Liver (tissue), 3 donors: ENCODE measurements at regions not wholly inside any gene's neighbourhood (a gene's known extent, or its start where the extent isn't known, plus 50 kb on each side); places are given as distances from the start of the nearest gene placed in this dataset.

Source experiments
- GABPA ChIP-seq, 2 donors: IDR thresholded peaks in 1 of 2; conservative IDR thresholded peaks in 1 of 2; 2 replicates each; pipeline ENCODE4 v1.6.1; 2016; ENCODE audit warnings: antibody characterized with exemption in 2 of 2, mild to moderate bottlenecking in 1 of 2, moderate library complexity in 1 of 2
- RAD21 ChIP-seq, 2 donors: IDR thresholded peaks; 2 replicates each; pipeline ENCODE4 v1.6.1; 2016; ENCODE audit warnings: antibody characterized with exemption in 2 of 2, mild to moderate bottlenecking in 2 of 2
- TAF1 ChIP-seq: conservative IDR thresholded peaks from 2 replicates; pipeline ENCODE4 v1.6.1; 2016; ENCODE audit warnings: antibody characterized with exemption, mild to moderate bottlenecking
- YY1 ChIP-seq: IDR thresholded peaks from 2 replicates; pipeline ENCODE4 v1.6.1; 2016; ENCODE audit warnings: antibody characterized with exemption, mild to moderate bottlenecking
- TF ChIP-seq, protein P1 (sequence below): fragments of 150-350 bp; IDR thresholded peaks from 2 replicates; pipeline ENCODE4 v1.5.1; 2017; ENCODE audit warnings: improper control_type of control experiment, low read depth, low read length; ENCODE audit not compliant: missing input control
- donor health status: healthy.
- donor health status: healthy.

DNA sequence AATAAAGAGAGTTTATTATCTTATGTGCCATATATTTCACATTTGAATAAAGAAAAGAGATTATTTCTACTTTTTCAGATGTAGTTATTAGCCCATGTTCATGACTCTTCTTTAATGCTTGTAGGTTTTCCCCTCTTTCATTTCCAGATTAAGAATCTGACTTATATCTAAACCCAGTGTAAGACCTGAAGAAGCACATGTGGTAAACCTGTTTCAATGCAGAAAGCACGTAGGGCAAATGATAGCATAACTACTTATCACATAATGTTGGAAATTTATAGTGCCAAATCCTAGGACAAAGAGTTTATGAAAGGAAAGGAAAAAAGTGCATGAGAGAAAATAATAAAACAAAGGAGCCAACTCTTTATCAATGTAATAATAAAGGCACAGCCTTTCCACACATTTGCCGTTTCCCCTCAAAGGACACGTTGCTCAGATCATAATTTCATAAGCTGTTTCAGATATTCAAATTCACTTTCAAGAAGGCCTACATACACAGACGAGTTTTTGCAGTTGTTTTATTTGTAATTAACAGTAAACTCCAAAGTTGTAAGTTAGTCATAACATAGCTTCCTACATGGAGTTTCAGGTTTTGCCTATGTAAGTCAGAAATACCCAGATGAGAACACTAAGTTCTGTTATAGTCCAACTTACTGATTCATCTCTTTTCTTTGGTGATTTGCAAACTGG lies 88.8 kb upstream of the MDFIC start:
- no peak for TF ChIP-seq TAF1
- TF ChIP-seq YY1, result no peak
- TF ChIP-seq, protein P1, sequence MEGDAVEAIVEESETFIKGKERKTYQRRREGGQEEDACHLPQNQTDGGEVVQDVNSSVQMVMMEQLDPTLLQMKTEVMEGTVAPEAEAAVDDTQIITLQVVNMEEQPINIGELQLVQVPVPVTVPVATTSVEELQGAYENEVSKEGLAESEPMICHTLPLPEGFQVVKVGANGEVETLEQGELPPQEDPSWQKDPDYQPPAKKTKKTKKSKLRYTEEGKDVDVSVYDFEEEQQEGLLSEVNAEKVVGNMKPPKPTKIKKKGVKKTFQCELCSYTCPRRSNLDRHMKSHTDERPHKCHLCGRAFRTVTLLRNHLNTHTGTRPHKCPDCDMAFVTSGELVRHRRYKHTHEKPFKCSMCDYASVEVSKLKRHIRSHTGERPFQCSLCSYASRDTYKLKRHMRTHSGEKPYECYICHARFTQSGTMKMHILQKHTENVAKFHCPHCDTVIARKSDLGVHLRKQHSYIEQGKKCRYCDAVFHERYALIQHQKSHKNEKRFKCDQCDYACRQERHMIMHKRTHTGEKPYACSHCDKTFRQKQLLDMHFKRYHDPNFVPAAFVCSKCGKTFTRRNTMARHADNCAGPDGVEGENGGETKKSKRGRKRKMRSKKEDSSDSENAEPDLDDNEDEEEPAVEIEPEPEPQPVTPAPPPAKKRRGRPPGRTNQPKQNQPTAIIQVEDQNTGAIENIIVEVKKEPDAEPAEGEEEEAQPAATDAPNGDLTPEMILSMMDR, result no peak
- no peak for TF ChIP-seq RAD21 (IDR thresholded peaks at IDR 0.05)
- TF ChIP-seq GABPA (IDR thresholded peaks at IDR 0.05 in 1 of 2, conservative IDR thresholded peaks at IDR 0.05 in 1 of 2), result no peak
